Non-pigmented ciliary epithelial cell (primary cell): ENCODE measurements at regions not wholly inside any gene's neighbourhood (a gene's known extent, or its start where the extent isn't known, plus 50 kb on each side); places are given as distances from the start of the nearest gene placed in this dataset.
A peak's percentile ranks its signal among the peaks of the same experiment; 100 is the strongest.

Source experiments
- DNase-seq: peaks from one replicate; pipeline ENCODE4 v3.0.0-alpha.2; 2010; ENCODE audit warnings: low read depth

GRCh38 chr11:29310725-29311342 lies 706.0 kb downstream of the KCNA4 start:
- no peak for DNase-seq

GRCh38 chr11:29309992-29310391 lies 706.8 kb downstream of the KCNA4 start:
- peak; percentile 88 for DNase-seq

- peak; percentile 94 for DNase-seq
Measured at GRCh38 chr11:29306527-29306926, 710.3 kb downstream of the KCNA4 start.

- DNase-seq = no peak
Measured at GRCh38 chr11:29305456-29306232, 711.2 kb downstream of the KCNA4 start.

GRCh38 chr11:29300420-29300819 lies 716.4 kb downstream of the KCNA4 start:
- peak; percentile 93 for DNase-seq

- no peak for DNase-seq
Measured at GRCh38 chr11:29296680-29297079, 720.1 kb downstream of the KCNA4 start.

GRCh38 chr11:29293825-29294224 lies 723.0 kb downstream of the KCNA4 start:
- DNase-seq = peak; percentile 73

- DNase-seq = peak; percentile 93
Measured at GRCh38 chr11:29282088-29282487, 734.7 kb downstream of the KCNA4 start.

- DNase-seq = no peak
Measured at GRCh38 chr11:29281271-29281777, 735.5 kb downstream of the KCNA4 start.

- no peak for DNase-seq
Measured at GRCh38 chr11:29280452-29280851, 736.4 kb downstream of the KCNA4 start.

GRCh38 chr11:29279716-29280115 lies 737.1 kb downstream of the KCNA4 start:
- DNase-seq = no peak

GRCh38 chr11:29272019-29272654 lies 744.7 kb downstream of the KCNA4 start:
- DNase-seq = no peak

GRCh38 chr11:29271616-29272015 lies 745.2 kb downstream of the KCNA4 start:
- DNase-seq = no peak

GRCh38 chr11:29268733-29269132 lies 748.1 kb downstream of the KCNA4 start:
- DNase-seq = no peak

GRCh38 chr11:29265792-29266191 lies 751.0 kb downstream of the KCNA4 start:
- no peak for DNase-seq

- DNase-seq = no peak
Measured at GRCh38 chr11:29265381-29265780, 751.4 kb downstream of the KCNA4 start.

- DNase-seq = no peak
Measured at GRCh38 chr11:29263971-29264682, 752.7 kb downstream of the KCNA4 start.

- no peak for DNase-seq
Measured at GRCh38 chr11:29261831-29262230, 755.0 kb downstream of the KCNA4 start.

GRCh38 chr11:29260939-29261705 lies 755.7 kb downstream of the KCNA4 start:
- no peak for DNase-seq

GRCh38 chr11:29258411-29258810 lies 758.4 kb downstream of the KCNA4 start:
- no peak for DNase-seq

- DNase-seq = no peak
Measured at GRCh38 chr11:29256580-29256979, 760.2 kb downstream of the KCNA4 start.

GRCh38 chr11:29255401-29255800 lies 761.4 kb downstream of the KCNA4 start:
- DNase-seq = no peak
